ENCODE measurements at regions not wholly inside any gene's neighbourhood (a gene's known extent, or its start where the extent isn't known, plus 50 kb on each side); places are given as distances from the start of the nearest gene placed in this dataset.

DNA sequence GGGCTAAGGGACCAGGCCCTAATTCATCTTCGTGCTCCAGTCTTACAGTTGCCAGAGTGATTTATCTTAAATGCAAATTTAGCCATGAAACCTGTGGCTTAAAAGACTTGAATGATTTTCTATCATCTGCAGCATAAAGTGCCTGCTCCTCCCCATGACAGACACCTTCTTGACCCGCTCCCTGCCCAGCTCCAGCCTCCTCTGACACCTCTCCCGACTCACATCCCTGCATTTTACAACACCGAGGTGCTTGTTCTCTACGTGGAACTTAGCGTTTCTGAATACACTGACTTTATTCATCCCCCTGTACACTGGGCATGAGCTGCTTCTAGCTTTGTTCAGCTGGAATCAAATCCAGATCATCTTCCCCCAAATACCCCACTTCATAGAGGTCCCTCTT, 128.7 kb upstream of the MYO16 start:
- TF ChIP-seq, protein P1, sequence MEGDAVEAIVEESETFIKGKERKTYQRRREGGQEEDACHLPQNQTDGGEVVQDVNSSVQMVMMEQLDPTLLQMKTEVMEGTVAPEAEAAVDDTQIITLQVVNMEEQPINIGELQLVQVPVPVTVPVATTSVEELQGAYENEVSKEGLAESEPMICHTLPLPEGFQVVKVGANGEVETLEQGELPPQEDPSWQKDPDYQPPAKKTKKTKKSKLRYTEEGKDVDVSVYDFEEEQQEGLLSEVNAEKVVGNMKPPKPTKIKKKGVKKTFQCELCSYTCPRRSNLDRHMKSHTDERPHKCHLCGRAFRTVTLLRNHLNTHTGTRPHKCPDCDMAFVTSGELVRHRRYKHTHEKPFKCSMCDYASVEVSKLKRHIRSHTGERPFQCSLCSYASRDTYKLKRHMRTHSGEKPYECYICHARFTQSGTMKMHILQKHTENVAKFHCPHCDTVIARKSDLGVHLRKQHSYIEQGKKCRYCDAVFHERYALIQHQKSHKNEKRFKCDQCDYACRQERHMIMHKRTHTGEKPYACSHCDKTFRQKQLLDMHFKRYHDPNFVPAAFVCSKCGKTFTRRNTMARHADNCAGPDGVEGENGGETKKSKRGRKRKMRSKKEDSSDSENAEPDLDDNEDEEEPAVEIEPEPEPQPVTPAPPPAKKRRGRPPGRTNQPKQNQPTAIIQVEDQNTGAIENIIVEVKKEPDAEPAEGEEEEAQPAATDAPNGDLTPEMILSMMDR (IDR thresholded peaks at IDR 0.05), result no peak
- TF ChIP-seq POLR2A (IDR thresholded peaks at IDR 0.05), result no peak

Data from testis (tissue), 2 donors.